ENCODE measurements at regions not wholly inside any gene's neighbourhood (a gene's known extent, or its start where the extent isn't known, plus 50 kb on each side); places are given as distances from the start of the nearest gene placed in this dataset.

GRCh38 chr4:175346376-175346775, 428.2 kb downstream of the ADAM29 start:
- Mint-ChIP-seq H3K27me3 (no peaks in the 10 kb centered on the region), H3K4me3 (no peak overlapping the region), H3K4me1 (ENCODE audit: low read depth) (no peaks in the 10 kb centered on the region), H3K27ac (no peak overlapping the region), H3K36me3 (no peaks in the 10 kb centered on the region), H3K9me3 (ENCODE audit: low read depth) (peaks cover 7% of the 10 kb centered on the region)

GRCh38 chr4:175350246-175350645, 432.1 kb downstream of the ADAM29 start:
- peaks cover 3% of the 10 kb centered on the region for H3K9me3 Mint-ChIP-seq (ENCODE audit: low read depth)
- no peaks in the 10 kb centered on the region for H3K36me3 Mint-ChIP-seq
- no peaks in the 10 kb centered on the region for H3K4me1 Mint-ChIP-seq (ENCODE audit: low read depth)

GRCh38 chr4:175351473-175351872, 433.3 kb downstream of the ADAM29 start:
- H3K36me3 Mint-ChIP-seq = no peaks in the 10 kb centered on the region
- H3K4me1 Mint-ChIP-seq (ENCODE audit: low read depth) = no peaks in the 10 kb centered on the region
- H3K9me3 Mint-ChIP-seq (ENCODE audit: low read depth) = peaks cover 3% of the 10 kb centered on the region
- H3K4me3 Mint-ChIP-seq = no peak overlapping the region
- H3K27me3 Mint-ChIP-seq = no peaks in the 10 kb centered on the region
- H3K27ac Mint-ChIP-seq = no peak overlapping the region

More at GRCh38 chr4:175350246-175350645, 432.1 kb downstream of the ADAM29 start:
- no peak overlapping the region for H3K27ac Mint-ChIP-seq
- no peaks in the 10 kb centered on the region for H3K27me3 Mint-ChIP-seq
- no peak overlapping the region for H3K4me3 Mint-ChIP-seq

- no peak overlapping the region for H3K4me3 Mint-ChIP-seq
- no peaks in the 10 kb centered on the region for H3K36me3 Mint-ChIP-seq
- no peaks in the 10 kb centered on the region for H3K27me3 Mint-ChIP-seq
- H3K27ac Mint-ChIP-seq = no peak overlapping the region
- no peaks in the 10 kb centered on the region for H3K4me1 Mint-ChIP-seq (ENCODE audit: low read depth)
- H3K9me3 Mint-ChIP-seq (ENCODE audit: low read depth) = no peaks in the 10 kb centered on the region
Measured at GRCh38 chr4:175369087-175369486, 443.0 kb downstream of the GPM6A start.

- no peaks in the 10 kb centered on the region for H3K9me3 Mint-ChIP-seq (ENCODE audit: low read depth)
- H3K27me3 Mint-ChIP-seq = no peaks in the 10 kb centered on the region
- H3K4me1 Mint-ChIP-seq (ENCODE audit: low read depth) = no peaks in the 10 kb centered on the region
- no peaks in the 10 kb centered on the region for H3K36me3 Mint-ChIP-seq
- no peak overlapping the region for H3K4me3 Mint-ChIP-seq
- H3K27ac Mint-ChIP-seq = no peak overlapping the region
Measured at GRCh38 chr4:175371091-175371490, 441.0 kb downstream of the GPM6A start.

- Mint-ChIP-seq H3K4me1 (ENCODE audit: low read depth) (no peaks in the 10 kb centered on the region), H3K27me3 (no peaks in the 10 kb centered on the region), H3K9me3 (ENCODE audit: low read depth) (no peaks in the 10 kb centered on the region), H3K4me3 (no peak overlapping the region), H3K27ac (no peak overlapping the region), H3K36me3 (no peaks in the 10 kb centered on the region)
Measured at GRCh38 chr4:175373031-175373430, 439.0 kb downstream of the GPM6A start.

- Mint-ChIP-seq H3K27ac (no peak overlapping the region), H3K36me3 (no peaks in the 10 kb centered on the region)
Measured at GRCh38 chr4:175374459-175374858, 437.6 kb downstream of the GPM6A start.

GRCh38 chr4:175376287-175376977, 435.6 kb downstream of the GPM6A start:
- Mint-ChIP-seq H3K36me3 (no peaks in the 10 kb centered on the region), H3K4me1 (ENCODE audit: low read depth) (no peaks in the 10 kb centered on the region), H3K27me3 (no peaks in the 10 kb centered on the region), H3K9me3 (ENCODE audit: low read depth) (no peaks in the 10 kb centered on the region), H3K4me3 (no peak overlapping the region), H3K27ac (no peak overlapping the region)

More at GRCh38 chr4:175374459-175374858, 437.6 kb downstream of the GPM6A start:
- no peaks in the 10 kb centered on the region for H3K4me1 Mint-ChIP-seq (ENCODE audit: low read depth)
- H3K27me3 Mint-ChIP-seq = no peaks in the 10 kb centered on the region
- H3K9me3 Mint-ChIP-seq (ENCODE audit: low read depth) = no peaks in the 10 kb centered on the region
- no peak overlapping the region for H3K4me3 Mint-ChIP-seq

- no peak overlapping the region for H3K27ac Mint-ChIP-seq
- no peak overlapping the region for H3K4me3 Mint-ChIP-seq
- H3K4me1 Mint-ChIP-seq (ENCODE audit: low read depth) = no peaks in the 10 kb centered on the region
- H3K27me3 Mint-ChIP-seq = no peaks in the 10 kb centered on the region
- no peaks in the 10 kb centered on the region for H3K36me3 Mint-ChIP-seq
- H3K9me3 Mint-ChIP-seq (ENCODE audit: low read depth) = no peaks in the 10 kb centered on the region
Measured at GRCh38 chr4:175377203-175377602, 434.9 kb downstream of the GPM6A start.

- H3K4me1 Mint-ChIP-seq (ENCODE audit: low read depth) = no peaks in the 10 kb centered on the region
- H3K4me3 Mint-ChIP-seq = no peak overlapping the region
- H3K36me3 Mint-ChIP-seq = no peaks in the 10 kb centered on the region
- H3K9me3 Mint-ChIP-seq (ENCODE audit: low read depth) = peaks cover 2% of the 10 kb centered on the region
- no peaks in the 10 kb centered on the region for H3K27me3 Mint-ChIP-seq
- H3K27ac Mint-ChIP-seq = no peak overlapping the region
Measured at GRCh38 chr4:175378372-175378771, 433.7 kb downstream of the GPM6A start.

- Mint-ChIP-seq H3K27ac (no peak overlapping the region), H3K36me3 (no peaks in the 10 kb centered on the region), H3K4me3 (no peak overlapping the region), H3K4me1 (ENCODE audit: low read depth) (no peaks in the 10 kb centered on the region), H3K9me3 (ENCODE audit: low read depth) (peaks cover 4% of the 10 kb centered on the region), H3K27me3 (no peaks in the 10 kb centered on the region)
Measured at GRCh38 chr4:175380841-175381240, 431.2 kb downstream of the GPM6A start.

- H3K36me3 Mint-ChIP-seq = no peaks in the 10 kb centered on the region
- H3K4me3 Mint-ChIP-seq = no peak overlapping the region
- no peaks in the 10 kb centered on the region for H3K27me3 Mint-ChIP-seq
- peaks cover 10% of the 10 kb centered on the region for H3K9me3 Mint-ChIP-seq (ENCODE audit: low read depth)
- no peak overlapping the region for H3K27ac Mint-ChIP-seq
- no peaks in the 10 kb centered on the region for H3K4me1 Mint-ChIP-seq (ENCODE audit: low read depth)
Measured at GRCh38 chr4:175385797-175386196, 426.3 kb downstream of the GPM6A start.

GRCh38 chr4:175386776-175387507, 425.1 kb downstream of the GPM6A start:
- no peaks in the 10 kb centered on the region for H3K4me1 Mint-ChIP-seq (ENCODE audit: low read depth)
- H3K36me3 Mint-ChIP-seq = no peaks in the 10 kb centered on the region
- H3K4me3 Mint-ChIP-seq = no peak overlapping the region
- H3K27ac Mint-ChIP-seq = no peak overlapping the region
- peaks cover 10% of the 10 kb centered on the region for H3K9me3 Mint-ChIP-seq (ENCODE audit: low read depth)
- no peaks in the 10 kb centered on the region for H3K27me3 Mint-ChIP-seq

- H3K36me3 Mint-ChIP-seq = no peaks in the 10 kb centered on the region
- H3K27me3 Mint-ChIP-seq = no peaks in the 10 kb centered on the region
- H3K4me3 Mint-ChIP-seq = no peak overlapping the region
- peaks cover 6% of the 10 kb centered on the region for H3K9me3 Mint-ChIP-seq (ENCODE audit: low read depth)
- H3K27ac Mint-ChIP-seq = no peak overlapping the region
- no peaks in the 10 kb centered on the region for H3K4me1 Mint-ChIP-seq (ENCODE audit: low read depth)
Measured at GRCh38 chr4:175394208-175394607, 417.9 kb downstream of the GPM6A start.

- Mint-ChIP-seq H3K4me3 (no peak overlapping the region), H3K27ac (no peak overlapping the region), H3K9me3 (ENCODE audit: low read depth) (peaks cover 9% of the 10 kb centered on the region), H3K36me3 (no peaks in the 10 kb centered on the region), H3K4me1 (ENCODE audit: low read depth) (no peaks in the 10 kb centered on the region), H3K27me3 (no peaks in the 10 kb centered on the region)
Measured at GRCh38 chr4:175405961-175406360, 406.1 kb downstream of the GPM6A start.

GRCh38 chr4:175407926-175408325, 404.1 kb downstream of the GPM6A start:
- Mint-ChIP-seq H3K4me3 (no peak overlapping the region), H3K36me3 (no peaks in the 10 kb centered on the region), H3K27me3 (no peaks in the 10 kb centered on the region), H3K9me3 (ENCODE audit: low read depth) (peaks cover 10% of the 10 kb centered on the region), H3K4me1 (ENCODE audit: low read depth) (no peaks in the 10 kb centered on the region), H3K27ac (no peak overlapping the region)
